Stomach (tissue), 4 donors: ENCODE measurements at regions not wholly inside any gene's neighbourhood (a gene's known extent, or its start where the extent isn't known, plus 50 kb on each side); places are given as distances from the start of the nearest gene placed in this dataset.

Experiments used
- EP300 ChIP-seq: sonication (generic); formaldehyde crosslinking; IDR thresholded peaks from one replicate; pipeline ENCODE4 v1.6.1; 2017; ENCODE audit warnings: antibody characterized with exemption
- POLR2A ChIP-seq, 4 donors: fragments of 450-650 bp; IDR thresholded peaks; one replicate each; pipeline ENCODE4 v1.6.1; 2016; ENCODE audit warnings: antibody characterized with exemption in 4 of 4, control low read depth in 2 of 4, mild to moderate bottlenecking in 1 of 4, moderate library complexity in 1 of 4
- POLR2AphosphoS5 ChIP-seq, 3 donors: sonication (generic); formaldehyde crosslinking; IDR thresholded peaks; one replicate each; pipeline ENCODE4 v1.6.1; 2016; ENCODE audit warnings: antibody characterized with exemption in 3 of 3
- TF ChIP-seq, protein P1 (sequence below), 7 experiments: fragments of 450-650 bp in 4 of 7; fragments of 200-600 bp in 3 of 7; sonication (generic) in 3 of 7; IDR thresholded peaks; one replicate each; pipeline ENCODE4 v1.5.1; 2016 to 2019; ENCODE audit warnings: antibody characterized with exemption in 7 of 7, control low read depth in 2 of 7, mild to moderate bottlenecking in 1 of 7

DNA sequence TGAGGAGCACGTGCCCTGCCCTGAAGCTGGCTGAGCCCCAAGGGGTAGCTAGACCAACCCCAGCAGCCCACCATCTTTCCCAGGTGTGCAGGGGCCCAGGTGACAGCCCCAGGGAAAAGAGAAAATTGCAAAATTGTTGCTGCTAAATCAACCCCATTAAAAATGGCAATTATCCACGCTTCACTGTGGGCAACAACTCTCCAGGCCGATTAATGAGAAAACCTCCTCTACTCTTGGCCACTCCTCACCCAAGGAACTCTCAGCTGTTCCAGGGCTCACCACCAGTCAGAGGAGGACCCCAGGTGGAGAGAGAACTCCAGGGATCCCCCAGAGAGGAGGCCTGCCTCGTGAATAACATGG, 516.1 kb upstream of the MGMT start:
- no peak for TF ChIP-seq POLR2A (IDR thresholded peaks at IDR 0.05)
- TF ChIP-seq, protein P1, sequence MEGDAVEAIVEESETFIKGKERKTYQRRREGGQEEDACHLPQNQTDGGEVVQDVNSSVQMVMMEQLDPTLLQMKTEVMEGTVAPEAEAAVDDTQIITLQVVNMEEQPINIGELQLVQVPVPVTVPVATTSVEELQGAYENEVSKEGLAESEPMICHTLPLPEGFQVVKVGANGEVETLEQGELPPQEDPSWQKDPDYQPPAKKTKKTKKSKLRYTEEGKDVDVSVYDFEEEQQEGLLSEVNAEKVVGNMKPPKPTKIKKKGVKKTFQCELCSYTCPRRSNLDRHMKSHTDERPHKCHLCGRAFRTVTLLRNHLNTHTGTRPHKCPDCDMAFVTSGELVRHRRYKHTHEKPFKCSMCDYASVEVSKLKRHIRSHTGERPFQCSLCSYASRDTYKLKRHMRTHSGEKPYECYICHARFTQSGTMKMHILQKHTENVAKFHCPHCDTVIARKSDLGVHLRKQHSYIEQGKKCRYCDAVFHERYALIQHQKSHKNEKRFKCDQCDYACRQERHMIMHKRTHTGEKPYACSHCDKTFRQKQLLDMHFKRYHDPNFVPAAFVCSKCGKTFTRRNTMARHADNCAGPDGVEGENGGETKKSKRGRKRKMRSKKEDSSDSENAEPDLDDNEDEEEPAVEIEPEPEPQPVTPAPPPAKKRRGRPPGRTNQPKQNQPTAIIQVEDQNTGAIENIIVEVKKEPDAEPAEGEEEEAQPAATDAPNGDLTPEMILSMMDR (IDR thresholded peaks at IDR 0.05), result no peak
- no peak for TF ChIP-seq POLR2AphosphoS5 (IDR thresholded peaks at IDR 0.05)
- TF ChIP-seq EP300, result no peak
